ENCODE measurements at regions not wholly inside any gene's neighbourhood (a gene's known extent, or its start where the extent isn't known, plus 50 kb on each side); places are given as distances from the start of the nearest gene placed in this dataset.
A peak's percentile ranks its signal among the peaks of the same experiment; 100 is the strongest.
"Not testable (repeated sequence)": the region's sequence is repeated elsewhere in the genome, so short reads cannot be mapped to it uniquely, and the experiment has no call there.

DNA sequence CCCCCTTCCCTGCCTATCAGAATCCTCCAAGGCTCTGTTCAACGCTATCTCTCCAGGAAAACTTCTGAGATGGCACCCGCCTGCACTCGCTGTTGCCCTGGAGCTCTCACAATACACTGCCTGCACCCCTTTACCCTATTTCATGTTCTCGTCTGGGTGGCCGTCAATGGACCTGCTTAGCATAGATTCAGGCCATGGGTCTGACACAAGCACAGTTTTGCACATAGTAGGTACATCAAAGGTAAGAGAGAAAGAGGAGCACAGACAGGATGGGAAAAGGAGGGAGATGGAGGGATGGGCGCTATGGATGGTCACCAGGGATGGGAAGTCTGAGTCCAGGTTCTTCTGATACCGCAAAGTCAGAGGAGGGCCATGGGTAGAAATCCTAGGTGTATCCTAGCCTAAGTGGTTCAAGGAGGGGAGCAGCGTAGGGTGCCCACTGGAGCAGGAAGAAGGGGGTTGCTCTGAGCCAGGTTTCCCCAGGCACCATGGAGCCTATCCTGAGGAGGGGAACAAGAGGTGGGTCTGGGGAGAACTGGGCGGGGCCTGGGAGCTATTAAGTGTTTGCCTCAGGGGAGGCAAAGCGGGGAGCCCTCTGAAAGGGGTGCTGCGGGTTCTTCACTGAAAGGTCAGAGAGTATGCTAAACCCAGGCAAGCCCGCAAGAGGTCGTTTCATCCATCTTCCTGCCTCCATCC is 89.3 kb downstream of the MRPL14 start:
- TF ChIP-seq EZH2 (IDR thresholded peaks at IDR 0.05; ENCODE audit: low read depth), result no peak
- TF ChIP-seq, protein P1, sequence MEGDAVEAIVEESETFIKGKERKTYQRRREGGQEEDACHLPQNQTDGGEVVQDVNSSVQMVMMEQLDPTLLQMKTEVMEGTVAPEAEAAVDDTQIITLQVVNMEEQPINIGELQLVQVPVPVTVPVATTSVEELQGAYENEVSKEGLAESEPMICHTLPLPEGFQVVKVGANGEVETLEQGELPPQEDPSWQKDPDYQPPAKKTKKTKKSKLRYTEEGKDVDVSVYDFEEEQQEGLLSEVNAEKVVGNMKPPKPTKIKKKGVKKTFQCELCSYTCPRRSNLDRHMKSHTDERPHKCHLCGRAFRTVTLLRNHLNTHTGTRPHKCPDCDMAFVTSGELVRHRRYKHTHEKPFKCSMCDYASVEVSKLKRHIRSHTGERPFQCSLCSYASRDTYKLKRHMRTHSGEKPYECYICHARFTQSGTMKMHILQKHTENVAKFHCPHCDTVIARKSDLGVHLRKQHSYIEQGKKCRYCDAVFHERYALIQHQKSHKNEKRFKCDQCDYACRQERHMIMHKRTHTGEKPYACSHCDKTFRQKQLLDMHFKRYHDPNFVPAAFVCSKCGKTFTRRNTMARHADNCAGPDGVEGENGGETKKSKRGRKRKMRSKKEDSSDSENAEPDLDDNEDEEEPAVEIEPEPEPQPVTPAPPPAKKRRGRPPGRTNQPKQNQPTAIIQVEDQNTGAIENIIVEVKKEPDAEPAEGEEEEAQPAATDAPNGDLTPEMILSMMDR (conservative IDR thresholded peaks at IDR 0.05), result no peak
- no peaks in the 10 kb centered on the region for H3K36me3 ChIP-seq (ENCODE audit: low read depth)
- POLR2A ChIA-PET (ENCODE audit: unreplicated experiment), result no interaction called here
- H3K79me2 ChIP-seq (ENCODE audit: low read depth), result peaks cover 29% of the 10 kb centered on the region
- H3K27me3 ChIP-seq (ENCODE audit: insufficient read depth, low read depth), result no peaks in the 10 kb centered on the region
- peak overlapping the region; percentile 98 for H3K27ac ChIP-seq
- no peak overlapping the region for H2AFZ ChIP-seq
- H4K20me1 ChIP-seq (ENCODE audit: insufficient read depth), result no peaks in the 10 kb centered on the region
- no TSS peak for BruUV-seq (replicated peaks)
- H3F3A ChIP-seq (ENCODE audit: insufficient read depth, low read depth), result peaks cover 76% of the 10 kb centered on the region
- intact Hi-C loops (cut with micrococcal nuclease; ENCODE audit: unreplicated experiment), result no loop called here
- H3K9me2 ChIP-seq (ENCODE audit: insufficient read depth), result no peaks in the 10 kb centered on the region
- H3K4me3 ChIP-seq, result no peak overlapping the region
- DNase-seq, result no peak
- CTCF ChIA-PET, result interaction anchor here (0.6 kb wide), 2 partner anchors 38 to 69 kb away, joined by 5 to 13 read pairs; no protein-coding TSS in a partner anchor
- H3K9me3 ChIP-seq (ENCODE audit: insufficient read depth, low read depth), result no peaks in the 10 kb centered on the region
- H3K4me1 ChIP-seq (replicated peaks; ENCODE audit: insufficient read depth), result peaks cover 95% of the 10 kb centered on the region
- no peak overlapping the region for H3K4me2 ChIP-seq

DNA sequence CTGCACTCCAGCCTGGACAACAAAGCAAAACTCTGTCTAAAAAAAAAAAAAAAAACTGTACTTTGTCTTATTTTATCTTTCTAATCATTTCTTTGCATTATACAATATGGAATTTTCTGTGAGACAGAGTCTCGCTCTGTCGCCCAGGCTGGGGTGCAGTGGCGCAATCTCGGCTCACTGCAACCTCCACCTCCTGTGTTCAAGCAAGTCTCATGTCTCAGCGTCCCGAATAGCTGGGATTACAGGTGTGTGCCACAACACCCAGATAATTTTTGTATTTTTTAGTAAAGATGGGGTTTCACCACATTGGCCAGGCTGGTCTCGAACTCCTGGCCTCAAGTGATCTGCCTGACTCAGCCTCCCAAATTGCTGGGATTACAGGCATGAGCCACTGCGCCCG is 90.0 kb downstream of the MRPL14 start:
- H3K9me2 ChIP-seq (ENCODE audit: insufficient read depth); H3K36me3 ChIP-seq (ENCODE audit: low read depth); H3K9me3 ChIP-seq (ENCODE audit: insufficient read depth, low read depth); POLR2A ChIA-PET (ENCODE audit: unreplicated experiment); BruUV-seq (replicated peaks); H3K4me3 ChIP-seq; H4K20me1 ChIP-seq (ENCODE audit: insufficient read depth); H2AFZ ChIP-seq; H3K4me2 ChIP-seq; H3K27me3 ChIP-seq (ENCODE audit: insufficient read depth, low read depth); DNase-seq; intact Hi-C loops (cut with micrococcal nuclease; ENCODE audit: unreplicated experiment): not testable (repeated sequence)
- CTCF ChIA-PET, result interaction anchor here (0.6 kb wide), 1 partner anchor 70 kb away, joined by 5 read pairs; no protein-coding TSS in a partner anchor
- Histone ChIP-seq H3K79me2 (ENCODE audit: low read depth) (peaks cover 36% of the 10 kb centered on the region), H3F3A (ENCODE audit: insufficient read depth, low read depth) (peaks cover 76% of the 10 kb centered on the region), H3K4me1 (replicated peaks; ENCODE audit: insufficient read depth) (peaks cover 95% of the 10 kb centered on the region), H3K27ac (peak overlapping the region; percentile 98)

DNA sequence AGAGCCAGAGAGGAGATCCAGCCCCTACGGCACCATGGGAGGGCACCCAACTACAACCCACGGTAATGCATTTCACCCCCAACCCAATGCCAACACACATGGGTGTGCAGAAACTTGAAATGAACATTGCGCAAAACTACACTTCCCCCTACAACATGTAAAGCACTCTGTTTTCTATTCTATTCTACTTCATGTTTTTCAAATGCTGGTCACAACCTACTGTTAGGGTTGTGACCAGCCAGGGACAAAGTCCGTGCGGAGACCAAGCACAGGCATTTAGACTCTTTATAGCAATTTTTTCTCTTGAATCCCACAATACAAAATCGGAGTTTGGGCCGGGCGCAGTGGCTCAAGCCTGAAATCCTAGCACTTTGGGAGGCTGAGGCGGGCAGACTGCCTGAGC is 90.6 kb downstream of the MRPL14 start:
- Histone ChIP-seq H2AFZ (no peak overlapping the region), H3K4me1 (replicated peaks; ENCODE audit: insufficient read depth) (peaks cover 95% of the 10 kb centered on the region), H3K9me2 (ENCODE audit: insufficient read depth) (no peaks in the 10 kb centered on the region), H3K27me3 (ENCODE audit: insufficient read depth, low read depth) (no peaks in the 10 kb centered on the region), H3K9me3 (ENCODE audit: insufficient read depth, low read depth) (no peaks in the 10 kb centered on the region), H3F3A (ENCODE audit: insufficient read depth, low read depth) (peaks cover 75% of the 10 kb centered on the region), H4K20me1 (ENCODE audit: insufficient read depth) (no peaks in the 10 kb centered on the region), H3K36me3 (ENCODE audit: low read depth) (no peaks in the 10 kb centered on the region), H3K4me3 (no peak overlapping the region), H3K4me2 (peak overlapping the region; percentile 78), H3K27ac (peak overlapping the region; percentile 98), H3K79me2 (ENCODE audit: low read depth) (peaks cover 41% of the 10 kb centered on the region)
- ChIA-PET POLR2A (ENCODE audit: unreplicated experiment) (interaction anchor here (0.5 kb wide), 1 partner anchor 35 kb away, joined by 4 read pairs; no protein-coding TSS in a partner anchor), CTCF (interaction anchor here (0.6 kb wide), 1 partner anchor 32 kb away, joined by 3 read pairs; no protein-coding TSS in a partner anchor)
- no peak for DNase-seq
- intact Hi-C loops (cut with micrococcal nuclease; ENCODE audit: unreplicated experiment), result no loop called here
- TF ChIP-seq, protein P1 (conservative IDR thresholded peaks at IDR 0.05), result no peak
- TF ChIP-seq EZH2 (IDR thresholded peaks at IDR 0.05; ENCODE audit: low read depth), result no peak
- BruUV-seq (replicated peaks), result no TSS peak

Data from PC-9 (cell line).